Stimulated activated effector memory CD8-positive, alpha-beta T cell treated with anti-CD3 and anti-CD28 coated beads, Interleukin-12 subunit alpha, Interleukin-12 subunit beta, amount 100 ng/mL, for 72 hours (primary cell): ENCODE measurements at regions not wholly inside any gene's neighbourhood (a gene's known extent, or its start where the extent isn't known, plus 50 kb on each side); places are given as distances from the start of the nearest gene placed in this dataset.

Source experiments
- ATAC-seq: fragments of 150-1000 bp; cut with Tn5 transposase; 2 replicates; pipeline ENCODE4 v1.10.0; 2021
- DNase-seq, 2 donors: peaks; one replicate each; pipeline ENCODE4 v3.0.0; 2021 to 2022; ENCODE audit warnings: low spot score in 2 of 2
- H3K27ac Mint-ChIP-seq: one replicate; pipeline ENCODE4 v1.8.0; 2022; ENCODE audit warnings: mild to moderate bottlenecking, mixed read lengths
- H3K36me3 Mint-ChIP-seq: one replicate; pipeline ENCODE4 v1.8.0; 2022; ENCODE audit warnings: mild to moderate bottlenecking, mixed read lengths
- H3K4me1 Mint-ChIP-seq: one replicate; pipeline ENCODE4 v1.8.0; 2022; ENCODE audit warnings: mixed read lengths
- H3K4me3 Mint-ChIP-seq: one replicate; pipeline ENCODE4 v1.8.0; 2022; ENCODE audit warnings: mild to moderate bottlenecking, mixed read lengths
- H3K9me3 Mint-ChIP-seq: one replicate; pipeline ENCODE4 v1.8.0; 2022; ENCODE audit warnings: mixed read lengths

DNA sequence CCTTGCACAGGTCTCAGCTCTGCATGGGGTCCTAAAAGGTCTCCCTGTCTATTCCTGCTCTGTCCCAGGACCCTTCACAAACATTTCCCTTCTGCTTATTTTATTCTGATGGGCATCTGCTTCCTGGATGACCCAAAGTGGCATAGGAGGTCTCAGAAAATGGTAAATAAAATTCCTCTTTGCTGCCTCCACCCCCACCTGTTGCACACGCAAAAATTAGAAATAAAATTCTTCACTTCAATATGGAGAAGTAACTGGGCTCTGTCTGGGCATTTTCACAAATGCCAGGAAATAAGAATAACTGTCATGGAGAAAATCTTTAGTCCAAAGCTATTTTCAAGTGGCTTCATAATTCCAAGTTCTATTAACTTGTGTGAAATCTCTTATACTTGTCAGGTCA is 106.6 kb upstream of the MAP1B start:
- DNase-seq, result no peak
- Mint-ChIP-seq H3K36me3 (no peaks in the 10 kb centered on the region), H3K27ac (no peak overlapping the region), H3K9me3 (no peaks in the 10 kb centered on the region), H3K4me1 (no peaks in the 10 kb centered on the region), H3K4me3 (no peak overlapping the region)
- no peak for ATAC-seq

DNA sequence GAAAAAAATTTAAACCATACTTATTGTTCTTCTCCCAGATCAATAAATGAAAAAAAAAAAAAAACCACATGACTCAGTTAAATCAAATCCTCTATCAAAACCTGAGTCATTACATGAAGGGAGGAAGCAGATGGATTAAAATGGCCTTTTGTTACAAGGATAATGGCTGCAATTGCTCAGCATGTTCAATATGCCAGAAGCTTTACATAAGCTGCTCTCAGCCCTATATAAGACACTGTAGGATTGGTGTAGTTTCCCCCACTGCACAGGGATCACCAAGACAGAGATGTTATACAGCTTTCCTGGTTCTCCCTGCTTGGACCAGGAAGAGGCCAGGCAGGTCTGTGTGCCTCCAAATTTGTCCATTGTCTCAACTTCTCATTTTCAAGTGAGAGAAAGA is 101.6 kb upstream of the MAP1B start:
- Mint-ChIP-seq H3K9me3 (no peaks in the 10 kb centered on the region), H3K36me3 (no peaks in the 10 kb centered on the region), H3K4me3 (no peak overlapping the region), H3K4me1 (no peaks in the 10 kb centered on the region), H3K27ac (no peak overlapping the region)
- ATAC-seq, result no peak
- no peak for DNase-seq

DNA sequence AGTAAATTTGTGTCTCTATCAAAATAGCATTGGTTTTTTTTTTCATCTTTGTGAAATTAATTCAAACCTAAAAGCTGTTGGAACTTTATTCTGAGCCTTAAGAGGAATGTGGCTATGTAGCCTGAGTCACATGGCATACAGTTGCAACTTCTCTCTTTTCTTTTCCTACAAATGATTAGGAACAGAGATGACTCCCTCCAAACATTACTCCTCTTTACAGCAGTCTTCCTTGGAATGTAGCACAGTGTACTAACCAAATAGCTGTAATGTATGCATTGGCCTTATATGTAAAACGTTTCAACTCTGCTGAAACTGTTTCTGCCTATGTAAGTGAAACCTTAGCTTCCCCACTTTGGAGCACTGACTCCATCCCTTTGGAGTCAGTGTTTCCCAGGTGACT is 100.9 kb upstream of the MAP1B start:
- Mint-ChIP-seq H3K36me3 (no peaks in the 10 kb centered on the region), H3K27ac (no peak overlapping the region), H3K4me1 (no peaks in the 10 kb centered on the region), H3K4me3 (no peak overlapping the region), H3K9me3 (no peaks in the 10 kb centered on the region)
- ATAC-seq, result no peak
- no peak for DNase-seq

DNA sequence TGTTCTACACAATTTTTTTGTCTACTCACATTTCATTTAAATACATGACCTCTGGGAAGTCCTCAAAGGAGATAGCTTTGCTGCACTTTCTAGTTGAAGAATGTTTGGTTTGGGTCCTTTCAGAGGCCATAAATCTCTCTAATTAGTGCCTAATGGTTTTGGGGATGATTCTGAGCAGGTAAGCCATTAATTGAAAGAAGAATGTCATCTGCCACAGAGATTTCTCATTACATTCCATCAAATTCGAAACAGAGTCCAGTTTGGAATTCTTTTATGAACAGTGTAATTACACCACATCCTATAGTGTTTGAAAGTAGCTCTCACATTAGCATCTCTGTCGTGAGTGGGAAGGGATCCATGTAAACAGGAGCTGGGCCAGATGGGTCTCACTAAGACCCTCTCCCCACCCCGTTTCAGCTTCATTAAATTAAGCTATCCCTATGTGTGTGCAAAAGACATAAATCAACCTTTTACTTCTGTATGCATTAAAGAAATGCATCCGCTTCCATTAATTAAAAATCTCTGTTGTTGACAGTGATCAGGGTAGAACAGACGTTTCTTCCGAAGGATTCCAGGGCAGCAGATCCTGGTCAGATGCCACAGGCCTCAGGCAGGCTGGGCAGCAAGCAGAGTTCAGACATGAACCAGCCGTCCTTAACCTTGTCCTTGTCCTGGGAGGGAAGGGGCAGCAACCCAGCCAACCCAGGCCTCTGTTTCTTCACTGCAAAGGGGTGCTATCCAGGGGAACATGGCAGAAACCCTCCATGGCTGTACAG is 99.8 kb upstream of the MAP1B start:
- no peaks in the 10 kb centered on the region for H3K4me1 Mint-ChIP-seq
- DNase-seq (no peak), ATAC-seq (no peak)
- no peak overlapping the region for H3K4me3 Mint-ChIP-seq
- H3K27ac Mint-ChIP-seq, result no peak overlapping the region
- no peaks in the 10 kb centered on the region for H3K36me3 Mint-ChIP-seq
- no peaks in the 10 kb centered on the region for H3K9me3 Mint-ChIP-seq

DNA sequence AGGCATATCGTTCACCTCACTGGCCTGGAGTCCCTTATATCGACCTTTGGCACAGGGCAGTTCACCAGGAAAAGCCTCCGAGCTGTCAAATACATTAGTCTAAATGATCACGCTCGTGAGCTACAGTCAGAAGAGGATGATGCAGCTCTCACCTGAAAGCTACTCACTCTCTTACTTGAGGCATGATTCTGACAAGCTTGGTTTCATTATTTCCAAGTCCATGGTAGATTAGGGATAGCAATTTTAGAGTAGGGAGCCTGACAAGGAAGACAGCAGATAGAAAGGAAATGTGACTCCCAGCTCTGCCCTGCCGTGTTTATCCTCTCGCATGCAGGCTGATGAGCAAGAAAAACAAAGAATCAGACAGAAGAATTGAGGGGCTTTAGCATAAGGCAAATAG is 98.0 kb upstream of the MAP1B start:
- ATAC-seq, result no peak
- Mint-ChIP-seq H3K27ac (no peak overlapping the region), H3K36me3 (no peaks in the 10 kb centered on the region), H3K9me3 (no peaks in the 10 kb centered on the region), H3K4me3 (no peak overlapping the region), H3K4me1 (no peaks in the 10 kb centered on the region)
- DNase-seq, result no peak

- H3K9me3 Mint-ChIP-seq, result no peaks in the 10 kb centered on the region
Measured at GRCh38 chr5:72010430-72010829, 96.8 kb upstream of the MAP1B start.

GRCh38 chr5:72012906-72013305 is 94.4 kb upstream of the MAP1B start:
- no peaks in the 10 kb centered on the region for H3K4me1 Mint-ChIP-seq
- no peak overlapping the region for H3K4me3 Mint-ChIP-seq
- no peaks in the 10 kb centered on the region for H3K9me3 Mint-ChIP-seq
- no peaks in the 10 kb centered on the region for H3K36me3 Mint-ChIP-seq
- DNase-seq (no peak), ATAC-seq (no peak)
- no peak overlapping the region for H3K27ac Mint-ChIP-seq

More at GRCh38 chr5:72010430-72010829, 96.8 kb upstream of the MAP1B start:
- Mint-ChIP-seq H3K27ac (no peak overlapping the region), H3K4me3 (no peak overlapping the region), H3K36me3 (no peaks in the 10 kb centered on the region), H3K4me1 (no peaks in the 10 kb centered on the region)
- DNase-seq (no peak), ATAC-seq (no peak)

DNA sequence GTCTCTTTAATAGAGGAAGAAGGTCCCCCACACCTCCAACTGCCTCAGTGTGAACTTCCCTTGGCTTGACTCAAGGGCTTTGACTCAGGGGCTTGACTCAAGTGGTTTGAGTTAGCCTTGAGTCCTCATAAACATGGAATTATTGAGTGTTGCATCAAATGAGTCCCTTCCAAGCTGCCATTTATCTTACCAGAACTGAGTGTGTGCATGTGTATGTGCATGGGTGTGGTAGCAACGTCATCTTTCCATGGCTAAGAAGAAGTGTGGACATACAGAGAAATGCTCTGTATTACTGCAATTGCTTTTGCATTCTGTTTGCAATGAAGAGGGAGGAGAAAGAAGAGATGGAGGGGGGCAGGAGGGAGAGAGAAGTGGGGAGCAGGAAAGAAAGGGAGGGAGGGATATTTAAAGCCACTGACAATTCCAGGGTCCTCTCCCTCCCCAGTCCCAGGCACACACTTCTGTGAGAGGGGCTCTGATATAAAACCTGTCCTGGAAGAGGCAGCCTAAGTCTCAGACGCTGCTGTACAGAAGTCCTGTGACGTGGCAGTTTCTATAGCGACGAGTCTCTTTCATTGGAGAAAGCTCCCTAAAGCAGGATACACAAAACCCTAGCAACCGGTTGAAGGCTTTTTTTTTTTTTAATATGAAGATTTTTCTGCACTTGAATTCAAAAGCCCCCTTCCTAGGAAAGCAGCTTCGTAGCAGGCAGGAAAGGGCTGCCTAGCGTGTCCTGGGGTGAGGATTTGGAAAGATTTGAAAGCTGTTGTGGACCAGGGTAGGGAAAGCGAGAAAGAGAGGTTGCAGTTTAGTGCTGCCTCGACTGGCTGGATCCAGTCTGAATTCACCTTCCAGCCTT is 93.3 kb upstream of the MAP1B start:
- Mint-ChIP-seq H3K9me3 (no peaks in the 10 kb centered on the region), H3K4me3 (no peak overlapping the region), H3K36me3 (no peaks in the 10 kb centered on the region), H3K27ac (no peak overlapping the region), H3K4me1 (no peaks in the 10 kb centered on the region)
- no peak for DNase-seq
- peak; percentile 43 for ATAC-seq

GRCh38 chr5:72015103-72015548 is 92.1 kb upstream of the MAP1B start:
- no peak overlapping the region for H3K27ac Mint-ChIP-seq
- ATAC-seq (peak; percentile 69), DNase-seq (no peak)

GRCh38 chr5:72018143-72018803 is 89.0 kb upstream of the MAP1B start:
- no peaks in the 10 kb centered on the region for H3K4me1 Mint-ChIP-seq
- ATAC-seq (no peak), DNase-seq (peak; percentile 38 to 76)
- H3K4me3 Mint-ChIP-seq, result no peak overlapping the region
- H3K27ac Mint-ChIP-seq, result no peak overlapping the region
- H3K9me3 Mint-ChIP-seq, result no peaks in the 10 kb centered on the region
- H3K36me3 Mint-ChIP-seq, result no peaks in the 10 kb centered on the region

More at GRCh38 chr5:72015103-72015548, 92.1 kb upstream of the MAP1B start:
- Mint-ChIP-seq H3K36me3 (no peaks in the 10 kb centered on the region), H3K4me1 (no peaks in the 10 kb centered on the region), H3K9me3 (no peaks in the 10 kb centered on the region), H3K4me3 (no peak overlapping the region)

DNA sequence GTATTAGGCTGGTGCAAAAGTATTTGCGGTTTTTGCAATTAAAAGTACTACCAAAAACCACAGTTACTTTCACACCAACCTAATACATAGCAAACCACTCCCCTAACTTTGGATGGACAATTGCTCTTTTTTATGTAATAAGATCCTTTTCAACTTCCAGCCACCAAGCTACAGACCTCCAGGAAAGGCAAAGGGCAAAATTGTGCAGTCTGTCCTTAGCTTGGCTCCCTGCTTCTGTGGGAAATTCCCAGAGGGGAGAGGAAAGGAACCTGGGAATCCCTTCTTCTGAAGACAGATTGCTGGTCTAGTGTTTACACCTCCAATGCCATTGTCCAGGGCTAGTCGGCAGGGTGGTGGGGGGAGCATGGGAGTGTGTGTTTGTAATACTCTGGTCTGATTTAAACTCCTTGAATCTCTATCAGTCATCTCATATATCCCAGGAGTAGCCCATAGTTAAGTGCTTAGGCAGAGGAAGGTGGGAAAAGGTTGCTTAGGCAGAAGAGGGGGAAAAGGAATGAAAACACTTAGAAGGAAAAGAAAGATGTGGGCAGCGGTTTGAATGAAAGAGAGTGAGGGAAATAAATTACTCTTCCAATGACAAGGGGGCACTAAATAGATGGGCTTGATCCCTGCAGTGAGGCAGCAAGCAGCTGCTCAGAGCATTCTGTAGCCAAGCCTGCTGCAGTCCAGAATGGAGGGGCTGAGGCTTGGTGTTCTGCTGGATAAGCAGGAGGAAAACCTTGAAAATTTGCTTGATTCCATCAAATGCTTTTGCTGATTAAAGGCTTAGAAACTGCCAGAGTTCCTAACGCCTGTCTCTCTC is 86.9 kb upstream of the MAP1B start:
- Mint-ChIP-seq H3K27ac (no peak overlapping the region), H3K4me3 (no peak overlapping the region), H3K36me3 (no peaks in the 10 kb centered on the region), H3K4me1 (no peaks in the 10 kb centered on the region), H3K9me3 (peaks cover 3% of the 10 kb centered on the region)
- no peak for DNase-seq
- ATAC-seq, result no peak

DNA sequence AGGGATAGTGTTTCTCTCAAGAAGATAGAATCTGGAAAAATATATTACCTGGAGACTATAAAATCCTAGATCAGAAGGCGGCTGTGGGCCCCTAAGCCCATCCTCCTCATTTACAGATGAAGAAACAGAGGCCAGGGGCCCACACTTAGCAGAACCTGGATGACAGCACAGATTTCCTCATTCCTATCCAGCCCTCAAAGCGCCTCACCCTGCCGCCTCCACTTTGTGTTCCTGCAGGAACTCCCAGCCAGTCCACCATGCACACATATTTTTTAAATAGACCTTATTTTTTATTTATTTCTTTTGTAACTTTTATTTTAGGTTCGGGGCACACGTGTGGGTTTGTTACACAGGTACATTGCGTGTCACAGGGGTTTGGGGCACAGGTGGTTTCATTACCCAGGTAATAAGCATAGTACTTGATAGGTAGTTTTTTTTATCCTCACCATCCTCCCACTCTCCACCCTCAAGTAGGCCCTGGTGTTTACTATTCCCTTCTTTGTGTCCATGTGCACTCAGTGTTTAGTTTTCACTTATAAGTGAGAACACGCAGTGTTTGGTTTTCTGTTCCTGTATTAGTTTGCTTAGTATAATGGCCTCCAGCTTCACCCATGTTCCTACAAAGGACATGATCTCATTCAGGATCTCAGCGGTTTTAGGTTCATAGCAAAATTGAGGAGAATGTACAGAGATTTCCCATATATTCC is 85.5 kb upstream of the MAP1B start:
- no peaks in the 10 kb centered on the region for H3K4me1 Mint-ChIP-seq
- ATAC-seq, result no peak
- no peak overlapping the region for H3K4me3 Mint-ChIP-seq
- no peaks in the 10 kb centered on the region for H3K36me3 Mint-ChIP-seq
- H3K9me3 Mint-ChIP-seq, result peaks cover 3% of the 10 kb centered on the region
- H3K27ac Mint-ChIP-seq, result no peak overlapping the region
- DNase-seq, result no peak

- Mint-ChIP-seq H3K9me3 (peaks cover 6% of the 10 kb centered on the region), H3K4me3 (no peak overlapping the region), H3K27ac (no peak overlapping the region), H3K36me3 (no peaks in the 10 kb centered on the region), H3K4me1 (no peaks in the 10 kb centered on the region)
- no peak for DNase-seq
- ATAC-seq, result no peak
Measured at GRCh38 chr5:72028382-72028781, 78.9 kb upstream of the MAP1B start.

- no peak for ATAC-seq
- no peak overlapping the region for H3K27ac Mint-ChIP-seq
- H3K4me3 Mint-ChIP-seq, result no peak overlapping the region
- H3K36me3 Mint-ChIP-seq, result no peaks in the 10 kb centered on the region
- H3K9me3 Mint-ChIP-seq, result peaks cover 4% of the 10 kb centered on the region
- no peak for DNase-seq
- H3K4me1 Mint-ChIP-seq, result no peaks in the 10 kb centered on the region
Measured at GRCh38 chr5:72030237-72030636, 77.0 kb upstream of the MAP1B start.
